HG02970 (cell line): ENCODE measurements at regions not wholly inside any gene's neighbourhood (a gene's known extent, or its start where the extent isn't known, plus 50 kb on each side); places are given as distances from the start of the nearest gene placed in this dataset.

Source experiments
- ATAC-seq: cut with Tn5 transposase; IDR thresholded peaks from one replicate; pipeline ENCODE4 v1.9.1; 2021; ENCODE audit warnings: mild to moderate bottlenecking, moderate library complexity, moderate number of reproducible peaks; ENCODE audit not compliant: unreplicated experiment, low FRiP score

- no peak for ATAC-seq
These were observed 441.3 kb downstream of the PCDH18 start for GRCh38 chr4:137090951-137091350.

- ATAC-seq, result no peak
These were observed 448.6 kb downstream of the PCDH18 start for GRCh38 chr4:137083571-137084135.

- no peak for ATAC-seq
These were observed 450.2 kb downstream of the PCDH18 start for GRCh38 chr4:137082061-137082460.

- ATAC-seq, result no peak
These were observed 455.4 kb downstream of the PCDH18 start for GRCh38 chr4:137076908-137077307.

- no peak for ATAC-seq
These were observed 456.7 kb downstream of the PCDH18 start for GRCh38 chr4:137075586-137075985.

GRCh38 chr4:137070614-137071013 lies 461.7 kb downstream of the PCDH18 start:
- no peak for ATAC-seq

GRCh38 chr4:137069473-137069872 lies 462.8 kb downstream of the PCDH18 start:
- ATAC-seq, result no peak

GRCh38 chr4:137067735-137068134 lies 464.6 kb downstream of the PCDH18 start:
- no peak for ATAC-seq

GRCh38 chr4:137065311-137065710 lies 467.0 kb downstream of the PCDH18 start:
- ATAC-seq, result no peak

GRCh38 chr4:137063961-137064360 lies 468.3 kb downstream of the PCDH18 start:
- ATAC-seq, result no peak

GRCh38 chr4:137043184-137043583 lies 489.1 kb downstream of the PCDH18 start:
- no peak for ATAC-seq

- ATAC-seq, result no peak
These were observed 492.9 kb downstream of the PCDH18 start for GRCh38 chr4:137039370-137039769.

GRCh38 chr4:137032222-137032621 lies 500.1 kb downstream of the PCDH18 start:
- no peak for ATAC-seq

- no peak for ATAC-seq
These were observed 503.3 kb downstream of the PCDH18 start for GRCh38 chr4:137029026-137029425.

- ATAC-seq, result no peak
These were observed 506.7 kb downstream of the PCDH18 start for GRCh38 chr4:137025484-137026059.

GRCh38 chr4:137015426-137016409 lies 516.6 kb downstream of the PCDH18 start:
- no peak for ATAC-seq

GRCh38 chr4:137000432-137000831 lies 531.9 kb downstream of the PCDH18 start:
- no peak for ATAC-seq

GRCh38 chr4:136992032-136992431 lies 540.3 kb downstream of the PCDH18 start:
- no peak for ATAC-seq

GRCh38 chr4:136985683-136986082 lies 546.6 kb downstream of the PCDH18 start:
- ATAC-seq, result no peak

- ATAC-seq, result no peak
These were observed 565.2 kb downstream of the PCDH18 start for GRCh38 chr4:136967069-136967468.

GRCh38 chr4:136965478-136965877 lies 566.8 kb downstream of the PCDH18 start:
- no peak for ATAC-seq
